Liver (tissue), 3 donors: ENCODE measurements at regions not wholly inside any gene's neighbourhood (a gene's known extent, or its start where the extent isn't known, plus 50 kb on each side); places are given as distances from the start of the nearest gene placed in this dataset.

ENCODE experiments used
- ATF3 ChIP-seq: IDR thresholded peaks from 2 replicates; pipeline ENCODE4 v1.6.1; 2016; ENCODE audit warnings: antibody characterized with exemption
- CTCF ChIP-seq: fragments of 150-350 bp; IDR thresholded peaks from 2 replicates; pipeline ENCODE4 v1.5.1; 2017; ENCODE audit warnings: improper control_type of control experiment, low read depth, low read length; ENCODE audit not compliant: missing input control
- FOXA1 ChIP-seq: IDR thresholded peaks from 2 replicates; pipeline ENCODE4 v1.6.1; 2016; ENCODE audit warnings: antibody characterized with exemption
- GABPA ChIP-seq, 2 donors: IDR thresholded peaks in 1 of 2; conservative IDR thresholded peaks in 1 of 2; 2 replicates each; pipeline ENCODE4 v1.6.1; 2016; ENCODE audit warnings: antibody characterized with exemption in 2 of 2, mild to moderate bottlenecking in 1 of 2, moderate library complexity in 1 of 2
- HNF4G ChIP-seq: IDR thresholded peaks from 2 replicates; pipeline ENCODE4 v1.6.1; 2016; ENCODE audit warnings: antibody characterized with exemption
- RAD21 ChIP-seq, 2 donors: IDR thresholded peaks; 2 replicates each; pipeline ENCODE4 v1.6.1; 2016; ENCODE audit warnings: antibody characterized with exemption in 2 of 2, mild to moderate bottlenecking in 2 of 2
- REST ChIP-seq: IDR thresholded peaks from 2 replicates; pipeline ENCODE4 v1.6.1; 2016; ENCODE audit warnings: antibody characterized with exemption, mild to moderate bottlenecking
- RXRA ChIP-seq, 2 donors: IDR thresholded peaks; 2 replicates each; pipeline ENCODE4 v1.6.1; 2017 to 2018; ENCODE audit warnings: antibody characterized with exemption in 2 of 2, mild to moderate bottlenecking in 1 of 2
- SP1 ChIP-seq: IDR thresholded peaks from 2 replicates; pipeline ENCODE4 v1.6.1; 2018; ENCODE audit warnings: antibody characterized with exemption, mild to moderate bottlenecking
- TAF1 ChIP-seq: conservative IDR thresholded peaks from 2 replicates; pipeline ENCODE4 v1.6.1; 2016; ENCODE audit warnings: antibody characterized with exemption, mild to moderate bottlenecking
- donor health status: healthy.
- donor health status: healthy.

- TF ChIP-seq CTCF: no peak
- no peak for TF ChIP-seq ATF3
- no peak for TF ChIP-seq HNF4G
- no peak for TF ChIP-seq RAD21 (IDR thresholded peaks at IDR 0.05)
- TF ChIP-seq SP1: no peak
- no peak for TF ChIP-seq RXRA (IDR thresholded peaks at IDR 0.05)
- TF ChIP-seq TAF1: no peak
- TF ChIP-seq FOXA1: no peak
- no peak for TF ChIP-seq GABPA (IDR thresholded peaks at IDR 0.05 in 1 of 2, conservative IDR thresholded peaks at IDR 0.05 in 1 of 2)
- no peak for TF ChIP-seq REST
Measured at GRCh38 chr1:170369000-170369399, 163.0 kb upstream of the GORAB start.
